HG03025 (cell line): ENCODE measurements at regions not wholly inside any gene's neighbourhood (a gene's known extent, or its start where the extent isn't known, plus 50 kb on each side); places are given as distances from the start of the nearest gene placed in this dataset.
A peak's percentile ranks its signal among the peaks of the same experiment; 100 is the strongest.

ENCODE experiments used
- ATAC-seq: cut with Tn5 transposase; IDR thresholded peaks from one replicate; pipeline ENCODE4 v1.9.1; 2021; ENCODE audit warnings: mild to moderate bottlenecking, moderate library complexity; ENCODE audit not compliant: unreplicated experiment, low FRiP score

- ATAC-seq: no peak
These were observed 187.5 kb upstream of the NRXN1 start for GRCh38 chr2:51219468-51219867.

- ATAC-seq: no peak
These were observed 186.1 kb upstream of the NRXN1 start for GRCh38 chr2:51218047-51218446.

- no peak for ATAC-seq
These were observed 181.9 kb upstream of the NRXN1 start for GRCh38 chr2:51213826-51214225.

GRCh38 chr2:51212374-51212773 is 180.4 kb upstream of the NRXN1 start:
- peak; percentile 74 for ATAC-seq

GRCh38 chr2:51208521-51208920 is 176.6 kb upstream of the NRXN1 start:
- no peak for ATAC-seq

DNA sequence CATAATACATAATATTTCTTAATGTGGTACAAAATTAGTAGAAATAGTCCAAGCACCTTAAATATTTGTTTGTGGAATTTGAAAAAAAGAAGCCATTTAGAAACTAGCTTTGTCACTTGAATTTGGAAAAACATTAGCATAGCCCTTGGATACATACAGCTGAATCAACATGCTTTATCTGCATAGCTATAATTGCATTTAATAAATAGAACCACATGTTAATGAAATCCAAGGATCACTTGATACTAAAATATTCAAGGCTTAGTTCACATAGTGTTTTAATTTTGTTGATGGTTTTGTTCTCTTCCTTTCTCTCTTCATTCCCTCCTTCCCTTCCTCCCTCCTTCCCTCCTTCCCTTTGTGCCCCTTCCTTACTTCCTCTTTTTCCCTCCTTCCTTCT is 169.4 kb upstream of the NRXN1 start:
- no peak for ATAC-seq

DNA sequence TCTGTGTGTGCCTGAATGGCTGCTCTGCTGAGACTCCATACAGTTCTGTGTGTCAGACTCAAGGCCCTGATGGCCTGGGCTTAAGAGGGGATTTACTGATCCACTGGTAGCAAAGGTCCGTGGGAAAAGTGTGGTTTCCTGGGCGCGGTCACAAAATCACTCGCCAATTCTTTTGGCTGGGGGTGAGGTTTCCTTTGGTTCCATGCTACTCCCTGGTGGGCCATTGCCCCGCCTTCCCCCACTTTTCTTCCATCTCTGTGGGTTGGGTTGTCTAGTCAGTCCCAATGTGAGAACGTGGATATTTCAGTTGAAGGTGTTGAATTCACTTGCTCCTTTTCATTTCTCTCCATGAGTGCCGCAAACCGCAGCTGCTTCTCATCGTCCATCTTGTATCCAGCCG is 162.7 kb upstream of the NRXN1 start:
- ATAC-seq: no peak

- no peak for ATAC-seq
These were observed 138.3 kb upstream of the NRXN1 start for GRCh38 chr2:51170273-51170672.

DNA sequence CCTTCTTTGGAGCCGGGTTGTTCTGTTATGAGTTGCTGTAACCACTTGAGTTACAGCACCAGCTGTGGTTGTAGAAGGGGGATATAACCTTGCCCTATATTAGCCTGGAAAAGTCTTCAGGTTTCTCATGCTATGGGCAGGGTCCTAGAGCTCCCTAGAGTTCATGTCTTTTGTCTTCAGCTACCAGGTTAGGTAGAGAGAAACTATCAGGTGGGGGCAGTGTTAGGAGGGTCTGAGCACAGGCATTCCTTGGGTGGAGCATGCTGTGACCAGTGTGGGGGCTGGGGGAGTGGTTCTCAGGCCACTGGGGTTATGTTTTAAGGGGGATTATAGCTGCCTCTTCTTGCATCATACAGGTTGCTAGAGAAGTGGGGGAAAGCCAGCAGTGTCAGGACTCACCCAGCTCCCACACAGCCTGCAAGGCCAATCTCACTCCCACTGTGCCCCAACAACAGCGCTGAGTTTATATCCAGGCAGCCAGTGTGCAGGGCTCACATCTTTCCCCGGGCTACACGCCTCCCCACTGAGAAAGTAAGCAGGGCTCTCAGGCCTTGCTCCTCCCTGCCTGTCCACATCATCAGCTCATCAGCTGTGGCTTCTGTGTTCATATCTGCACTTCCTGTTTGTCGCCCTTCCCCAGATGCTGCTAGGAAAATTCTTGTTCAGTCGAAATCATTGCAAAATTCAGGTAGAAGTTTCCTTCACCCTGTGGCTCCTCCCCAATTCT is 133.8 kb upstream of the NRXN1 start:
- no peak for ATAC-seq

DNA sequence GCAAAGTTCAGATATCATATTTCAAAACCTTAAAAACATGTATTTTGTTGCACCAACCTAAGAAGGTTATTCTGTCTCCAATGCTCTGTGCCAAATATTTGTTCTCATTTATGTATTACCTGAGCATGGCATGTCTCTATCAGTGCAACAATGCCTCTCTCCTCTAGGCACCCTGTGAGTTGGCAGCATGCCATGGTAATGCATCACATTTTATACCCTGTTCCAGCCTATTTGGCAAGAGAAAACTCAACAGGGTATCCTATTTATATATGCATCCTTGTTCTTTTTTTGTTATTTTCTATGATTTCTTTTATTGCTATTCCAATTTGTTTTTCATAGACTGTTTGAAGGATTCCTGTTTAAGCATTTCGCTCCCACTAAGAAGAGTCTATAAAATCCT is 126.3 kb upstream of the NRXN1 start:
- no peak for ATAC-seq

DNA sequence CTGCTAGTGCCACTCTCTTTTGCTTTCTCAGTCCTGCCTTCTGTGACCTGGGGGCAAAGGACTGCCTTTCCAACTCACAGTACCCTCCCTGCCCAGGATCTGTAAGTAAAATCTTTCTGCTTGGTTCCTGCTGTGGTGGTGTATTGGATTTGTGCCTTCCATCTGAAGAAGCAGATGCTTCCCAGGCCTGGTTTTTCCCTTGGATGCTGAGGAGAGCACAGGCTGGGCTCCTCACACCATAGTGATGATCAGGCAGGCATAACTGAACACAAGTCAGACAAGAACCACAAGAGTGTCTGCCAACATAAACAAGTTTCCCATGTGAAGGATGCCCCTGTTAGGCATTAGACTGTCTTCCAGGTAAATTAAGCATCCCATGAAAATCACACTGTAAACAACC is 121.3 kb upstream of the NRXN1 start:
- ATAC-seq: no peak

- no peak for ATAC-seq
These were observed 119.7 kb upstream of the NRXN1 start for GRCh38 chr2:51151490-51152140.

- no peak for ATAC-seq
These were observed 117.8 kb upstream of the NRXN1 start for GRCh38 chr2:51149725-51150124.

- ATAC-seq: no peak
These were observed 113.8 kb upstream of the NRXN1 start for GRCh38 chr2:51145761-51146160.

- ATAC-seq: no peak
These were observed 88.9 kb upstream of the NRXN1 start for GRCh38 chr2:51120754-51121280.

- no peak for ATAC-seq
These were observed 79.6 kb upstream of the NRXN1 start for GRCh38 chr2:51111532-51111931.

DNA sequence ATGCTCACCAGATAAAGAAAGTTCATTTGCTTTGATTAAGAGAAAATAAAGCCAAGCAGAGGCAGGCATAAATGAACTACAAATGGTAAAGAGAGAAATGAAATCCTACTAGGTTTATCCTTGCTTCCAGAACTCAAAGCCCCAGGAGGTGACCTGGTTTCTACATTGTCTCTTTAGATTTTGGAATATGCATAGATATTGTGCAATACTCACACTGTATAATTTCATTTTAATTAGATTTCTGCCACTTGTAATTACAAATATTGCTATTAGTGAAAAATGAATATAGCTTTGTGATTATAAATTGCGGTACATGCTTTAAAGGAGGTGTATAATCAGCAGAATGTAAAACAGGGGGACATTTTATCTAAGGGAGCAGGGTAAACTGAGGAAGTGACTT is 76.9 kb upstream of the NRXN1 start:
- no peak for ATAC-seq

- no peak for ATAC-seq
These were observed 75.9 kb upstream of the NRXN1 start for GRCh38 chr2:51107841-51108240.

DNA sequence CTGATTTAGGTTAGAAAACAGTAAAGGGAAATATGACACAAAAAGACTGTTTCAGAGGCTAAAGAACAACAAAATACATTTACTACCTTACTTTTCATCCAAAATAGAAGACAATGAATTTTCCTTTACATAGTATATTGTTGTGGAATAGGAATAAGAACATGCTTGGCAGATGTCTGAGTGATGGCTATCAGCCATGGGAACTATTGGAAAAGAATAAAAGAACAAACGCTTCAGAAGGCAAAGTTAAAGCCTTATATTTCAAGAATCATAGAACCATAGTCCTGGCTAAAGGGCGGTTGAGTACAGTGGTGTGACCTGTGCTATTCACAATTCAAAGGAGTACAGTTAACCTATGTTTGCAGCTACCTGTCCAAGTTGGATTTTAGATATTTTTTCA is 73.9 kb upstream of the NRXN1 start:
- no peak for ATAC-seq

DNA sequence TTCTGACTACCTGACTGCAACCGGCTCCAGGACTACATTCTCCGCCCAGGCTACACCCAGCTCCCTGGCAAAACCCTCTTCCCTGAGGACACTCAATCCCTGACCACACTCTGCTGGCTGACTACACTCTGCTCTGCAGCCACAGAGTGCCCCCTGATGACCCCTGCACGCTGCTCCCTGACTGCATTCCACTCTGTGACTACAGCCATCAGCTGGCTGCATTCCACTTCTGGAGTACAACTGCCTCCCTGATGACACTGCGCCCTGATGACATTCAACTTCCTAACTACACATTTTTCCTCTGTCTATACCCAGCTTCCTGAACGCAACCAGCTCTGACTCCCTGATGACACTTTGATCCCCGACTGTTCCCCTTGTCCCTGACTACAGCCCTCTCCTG is 71.3 kb upstream of the NRXN1 start:
- ATAC-seq: no peak

DNA sequence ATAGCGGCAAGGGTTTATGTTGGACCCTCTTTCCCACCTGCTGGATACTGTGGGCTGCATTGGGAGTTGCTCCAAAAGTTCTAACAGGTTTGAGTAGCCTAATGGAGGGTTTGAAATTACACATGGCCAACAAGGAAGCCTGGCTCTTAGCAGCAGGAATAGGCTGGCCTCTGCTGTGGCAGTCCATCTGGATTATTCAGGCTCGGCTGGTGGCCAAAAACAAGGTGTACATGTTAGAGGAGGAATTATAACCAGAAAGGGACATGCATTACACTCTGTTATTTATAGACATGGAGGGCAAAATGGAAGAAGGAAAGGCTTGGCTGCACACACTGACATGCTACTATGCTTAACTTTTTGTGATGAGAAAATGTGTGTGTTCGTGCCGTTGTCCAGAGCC is 61.1 kb upstream of the NRXN1 start:
- ATAC-seq: no peak

DNA sequence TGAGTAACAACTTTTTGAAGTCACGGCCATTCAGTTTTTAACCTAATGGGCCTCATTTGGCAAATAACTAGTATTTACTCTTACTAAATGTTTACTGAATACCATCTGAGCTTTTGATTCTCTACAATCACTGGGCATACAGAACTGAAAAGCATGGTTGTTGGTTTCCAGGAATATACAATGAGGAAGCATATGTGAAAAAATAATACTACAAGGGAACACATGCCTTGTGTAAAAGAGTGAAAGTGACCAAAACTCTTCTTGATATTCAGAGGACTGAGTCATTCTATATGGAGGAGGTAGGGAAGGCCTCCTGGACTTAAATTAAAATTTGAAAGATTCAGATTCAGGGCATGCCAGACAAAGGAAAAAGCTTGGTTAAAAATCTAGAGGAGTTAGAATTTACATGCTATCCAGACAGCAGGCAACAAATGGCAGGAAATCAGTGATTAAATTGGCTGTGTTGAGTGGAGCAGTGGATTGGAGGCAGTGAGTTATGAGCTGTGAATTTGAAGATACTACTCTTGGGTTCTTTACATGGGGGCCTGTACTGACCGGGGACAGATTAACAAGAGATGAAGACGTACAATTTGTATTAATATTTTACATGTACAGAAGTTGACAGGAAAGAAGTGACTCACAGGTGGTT is 53.6 kb upstream of the NRXN1 start:
- no peak for ATAC-seq
